ENCODE measurements at regions not wholly inside any gene's neighbourhood (a gene's known extent, or its start where the extent isn't known, plus 50 kb on each side); places are given as distances from the start of the nearest gene placed in this dataset.

- TF ChIP-seq YY1 (IDR thresholded peaks at IDR 0.05; ENCODE audit: low read depth, low read length) (no peak), MAFK (IDR thresholded peaks at IDR 0.05; ENCODE audit: low read depth, low read length) (no peak), HDAC6 (IDR thresholded peaks at IDR 0.05; ENCODE audit: low read depth, low read length) (no peak), BACH1 (IDR thresholded peaks at IDR 0.05; ENCODE audit: low read length) (no peak)
Observed at GRCh38 chr5:8157320-8157822, 288.4 kb downstream of the MTRR start (continued).

All from H1 (cell line).